ENCODE measurements at regions not wholly inside any gene's neighbourhood (a gene's known extent, or its start where the extent isn't known, plus 50 kb on each side); places are given as distances from the start of the nearest gene placed in this dataset.

DNA sequence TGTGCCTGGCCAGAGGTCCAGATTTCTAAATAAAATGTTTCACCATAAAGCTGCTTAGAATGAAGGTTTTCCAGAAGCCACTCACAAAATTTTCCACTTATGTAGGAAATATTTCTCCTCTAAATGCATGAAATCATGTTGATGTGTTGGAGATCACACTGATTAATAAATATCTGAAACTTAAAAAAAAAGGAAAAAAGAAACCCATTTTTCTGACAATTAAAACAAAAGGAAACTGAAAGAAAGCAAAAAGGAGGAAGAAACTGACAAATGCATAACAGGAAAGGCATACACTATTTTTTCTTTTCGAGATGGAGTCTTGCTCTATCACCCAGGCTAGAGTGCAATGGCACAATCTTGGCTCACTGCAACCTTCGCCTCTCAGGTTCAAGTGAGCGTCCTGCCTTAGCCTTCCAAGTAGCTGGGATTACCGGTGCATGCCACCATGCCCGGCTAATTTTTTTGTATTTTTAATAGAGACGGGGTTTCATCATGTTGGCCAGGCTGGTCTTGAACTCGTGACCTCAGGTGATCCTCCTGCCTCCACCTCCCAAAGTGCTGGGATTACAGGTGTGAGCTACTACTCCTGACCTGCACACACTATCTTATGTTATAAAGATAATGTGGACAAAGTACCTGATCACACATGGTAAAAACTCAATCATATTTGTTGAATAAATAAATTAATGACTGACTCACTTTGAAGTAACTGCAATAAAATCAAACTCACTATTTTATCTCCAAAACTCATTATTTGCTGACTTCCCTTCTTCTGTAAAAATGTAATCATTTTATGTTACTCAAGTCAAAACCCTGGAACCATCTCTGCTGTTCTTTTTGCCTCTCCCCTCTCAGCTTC lies 149.8 kb upstream of the NR5A2 start:
- H3K27me3 Mint-ChIP-seq, result no peaks in the 10 kb centered on the region
- H3K4me1 Mint-ChIP-seq (ENCODE audit: unreplicated experiment), result no peaks in the 10 kb centered on the region
- H3K9me3 Mint-ChIP-seq, result no peaks in the 10 kb centered on the region
- no peak overlapping the region for H3K4me3 Mint-ChIP-seq
- no peak overlapping the region for H3K27ac Mint-ChIP-seq
- TF ChIP-seq CTCF (conservative IDR thresholded peaks at IDR 0.05), result no peak
- H3K36me3 Mint-ChIP-seq, result no peaks in the 10 kb centered on the region
- DNase-seq (ENCODE audit: extremely low spot score, unreplicated experiment), result no peak

DNA sequence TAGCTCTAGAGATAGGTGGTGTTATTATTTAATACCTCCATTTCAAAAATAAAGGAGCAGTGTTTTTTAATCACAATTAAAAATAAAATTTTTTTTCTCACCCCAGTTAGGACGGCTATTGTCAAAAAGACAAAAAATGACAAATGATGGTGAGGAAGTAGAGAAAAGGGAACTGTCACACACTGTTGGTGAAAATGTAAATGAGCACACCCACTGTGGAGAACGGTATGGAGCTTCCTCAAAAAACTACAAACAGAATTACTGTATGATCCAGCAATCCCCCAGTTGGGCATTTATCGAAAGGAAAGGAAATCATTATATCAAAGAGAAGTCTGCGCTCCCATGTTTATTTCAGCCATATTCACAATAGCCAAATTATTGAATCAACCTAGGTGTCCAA lies 148.7 kb upstream of the NR5A2 start:
- H3K27me3 Mint-ChIP-seq, result no peaks in the 10 kb centered on the region
- H3K4me3 Mint-ChIP-seq, result no peak overlapping the region
- no peak for TF ChIP-seq CTCF (conservative IDR thresholded peaks at IDR 0.05)
- H3K9me3 Mint-ChIP-seq, result no peaks in the 10 kb centered on the region
- no peak for DNase-seq (ENCODE audit: extremely low spot score, unreplicated experiment)
- no peaks in the 10 kb centered on the region for H3K4me1 Mint-ChIP-seq (ENCODE audit: unreplicated experiment)
- no peak overlapping the region for H3K27ac Mint-ChIP-seq
- H3K36me3 Mint-ChIP-seq, result no peaks in the 10 kb centered on the region

- peaks cover 7% of the 10 kb centered on the region for H3K27me3 Mint-ChIP-seq
- no peaks in the 10 kb centered on the region for H3K4me1 Mint-ChIP-seq (ENCODE audit: unreplicated experiment)
- no peaks in the 10 kb centered on the region for H3K9me3 Mint-ChIP-seq
- H3K4me3 Mint-ChIP-seq, result no peak overlapping the region
- H3K27ac Mint-ChIP-seq, result no peak overlapping the region
- no peak for DNase-seq (ENCODE audit: extremely low spot score, unreplicated experiment)
- no peaks in the 10 kb centered on the region for H3K36me3 Mint-ChIP-seq
- no peak for TF ChIP-seq CTCF (conservative IDR thresholded peaks at IDR 0.05)
Observed at GRCh38 chr1:199898654-199899053, 128.9 kb upstream of the NR5A2 start.

GRCh38 chr1:199901341-199901740 lies 126.2 kb upstream of the NR5A2 start:
- Mint-ChIP-seq H3K36me3 (no peaks in the 10 kb centered on the region), H3K4me1 (ENCODE audit: unreplicated experiment) (no peaks in the 10 kb centered on the region), H3K27me3 (peaks cover 10% of the 10 kb centered on the region), H3K9me3 (no peaks in the 10 kb centered on the region), H3K27ac (no peak overlapping the region), H3K4me3 (no peak overlapping the region)
- no peak for TF ChIP-seq CTCF (conservative IDR thresholded peaks at IDR 0.05)
- DNase-seq (ENCODE audit: extremely low spot score, unreplicated experiment), result no peak

GRCh38 chr1:199907361-199907760 lies 120.1 kb upstream of the NR5A2 start:
- no peak for TF ChIP-seq CTCF (conservative IDR thresholded peaks at IDR 0.05)
- Mint-ChIP-seq H3K9me3 (no peaks in the 10 kb centered on the region), H3K4me1 (ENCODE audit: unreplicated experiment) (no peaks in the 10 kb centered on the region), H3K27me3 (peaks cover 12% of the 10 kb centered on the region), H3K4me3 (no peak overlapping the region), H3K27ac (no peak overlapping the region), H3K36me3 (no peaks in the 10 kb centered on the region)
- no peak for DNase-seq (ENCODE audit: extremely low spot score, unreplicated experiment)

All from type B pancreatic cell (in vitro differentiated cells).